Epithelial cell of proximal tubule (primary cell): ENCODE measurements at regions not wholly inside any gene's neighbourhood (a gene's known extent, or its start where the extent isn't known, plus 50 kb on each side); places are given as distances from the start of the nearest gene placed in this dataset.

Experiments
- DNase-seq: peaks from one replicate; pipeline ENCODE4 v3.0.0-alpha.2; 2011; ENCODE audit warnings: low read depth
- H3K4me3 ChIP-seq: 2 replicates; pipeline ENCODE4 v1.5.1; 2011; ENCODE audit warnings: low read depth, mild to moderate bottlenecking, low read length
- CTCF ChIP-seq: conservative IDR thresholded peaks from 2 replicates; pipeline ENCODE4 v1.5.1; 2012; ENCODE audit warnings: low read depth, mild to moderate bottlenecking, low read length

- no peak for DNase-seq
Observed at GRCh38 chr4:56286763-56287162, 100.5 kb downstream of the AASDH start.

GRCh38 chr4:56283375-56283774, 103.9 kb downstream of the AASDH start:
- TF ChIP-seq CTCF: no peak
- no peak for DNase-seq
- no peak overlapping the region for H3K4me3 ChIP-seq

More at GRCh38 chr4:56286763-56287162, 100.5 kb downstream of the AASDH start:
- H3K4me3 ChIP-seq: no peak overlapping the region
- TF ChIP-seq CTCF: no peak

GRCh38 chr4:56282004-56282403, 105.3 kb downstream of the AASDH start:
- TF ChIP-seq CTCF: no peak
- no peak overlapping the region for H3K4me3 ChIP-seq
- DNase-seq: no peak

- no peak overlapping the region for H3K4me3 ChIP-seq
- no peak for DNase-seq
- TF ChIP-seq CTCF: no peak
Observed at GRCh38 chr4:56276547-56276946, 110.7 kb downstream of the AASDH start.

- TF ChIP-seq CTCF: no peak
- DNase-seq: no peak
- no peak overlapping the region for H3K4me3 ChIP-seq
Observed at GRCh38 chr4:56273391-56273790, 113.9 kb downstream of the AASDH start.

- no peak for DNase-seq
- no peak for TF ChIP-seq CTCF
- H3K4me3 ChIP-seq: no peak overlapping the region
Observed at GRCh38 chr4:56272927-56273326, 114.4 kb downstream of the AASDH start.

- no peak overlapping the region for H3K4me3 ChIP-seq
- TF ChIP-seq CTCF: no peak
- DNase-seq: no peak
Observed at GRCh38 chr4:56272003-56272402, 115.3 kb downstream of the AASDH start.
